Amygdala (tissue), 56 donors: ENCODE measurements at regions not wholly inside any gene's neighbourhood (a gene's known extent, or its start where the extent isn't known, plus 50 kb on each side); places are given as distances from the start of the nearest gene placed in this dataset.
"Not testable (repeated sequence)": the region's sequence is repeated elsewhere in the genome, so short reads cannot be mapped to it uniquely, and the experiment has no call there.

Experiments used
- DNase-seq, 56 donors: peaks; one replicate each; lab custom pipeline; 2025; lab: John Stamatoyannopoulos, UW

- peak in 20 of 56 donors; percentile 7 to 76 (median 22) for DNase-seq
These were observed 801.1 kb upstream of the RAB6C start for GRCh38 chr2:129178356-129178755.

GRCh38 chr2:129179199-129179598, 800.3 kb upstream of the RAB6C start:
- DNase-seq: no peak

GRCh38 chr2:129180124-129180716, 799.2 kb upstream of the RAB6C start:
- no peak for DNase-seq

- no peak for DNase-seq
These were observed 798.0 kb upstream of the RAB6C start for GRCh38 chr2:129181433-129181832.

- DNase-seq: no peak
These were observed 797.5 kb upstream of the RAB6C start for GRCh38 chr2:129181963-129182362.

- no peak for DNase-seq
These were observed 792.1 kb upstream of the RAB6C start for GRCh38 chr2:129187343-129187742.

GRCh38 chr2:129188451-129188850, 791.0 kb upstream of the RAB6C start:
- DNase-seq: no peak

- DNase-seq: no peak
These were observed 789.7 kb upstream of the RAB6C start for GRCh38 chr2:129189617-129190319.

- no peak for DNase-seq
These were observed 789.0 kb upstream of the RAB6C start for GRCh38 chr2:129190494-129190893.

GRCh38 chr2:129191530-129191929, 787.9 kb upstream of the RAB6C start:
- DNase-seq: no peak

- no peak for DNase-seq
These were observed 787.3 kb upstream of the RAB6C start for GRCh38 chr2:129192117-129192516.

- DNase-seq: no peak
These were observed 786.6 kb upstream of the RAB6C start for GRCh38 chr2:129192841-129193253.

GRCh38 chr2:129193961-129194360, 785.5 kb upstream of the RAB6C start:
- DNase-seq: no peak

GRCh38 chr2:129199501-129199900, 780.0 kb upstream of the RAB6C start:
- DNase-seq: no peak

- DNase-seq: no peak
These were observed 777.8 kb upstream of the RAB6C start for GRCh38 chr2:129201696-129202095.

- DNase-seq: no peak
These were observed 776.1 kb upstream of the RAB6C start for GRCh38 chr2:129203331-129203730.

GRCh38 chr2:129204581-129204980, 774.9 kb upstream of the RAB6C start:
- DNase-seq: not testable (repeated sequence)

GRCh38 chr2:129205176-129205575, 774.3 kb upstream of the RAB6C start:
- no peak for DNase-seq

GRCh38 chr2:129205766-129206165, 773.7 kb upstream of the RAB6C start:
- no peak for DNase-seq

- DNase-seq: no peak
These were observed 767.0 kb upstream of the RAB6C start for GRCh38 chr2:129212299-129212958.

- no peak for DNase-seq
These were observed 755.4 kb upstream of the RAB6C start for GRCh38 chr2:129224022-129224421.

- DNase-seq: no peak
These were observed 755.0 kb upstream of the RAB6C start for GRCh38 chr2:129224486-129224885.
